Stimulated activated CD4-positive, alpha-beta T cell treated with anti-CD3 and anti-CD28 coated beads, Interleukin-2, amount 100 ng/mL, for 24 hours (primary cell): ENCODE measurements at regions not wholly inside any gene's neighbourhood (a gene's known extent, or its start where the extent isn't known, plus 50 kb on each side); places are given as distances from the start of the nearest gene placed in this dataset.

Experiments
- DNase-seq, 2 donors: peaks; one replicate each; pipeline ENCODE4 v3.0.0-alpha.2; 2020

DNA sequence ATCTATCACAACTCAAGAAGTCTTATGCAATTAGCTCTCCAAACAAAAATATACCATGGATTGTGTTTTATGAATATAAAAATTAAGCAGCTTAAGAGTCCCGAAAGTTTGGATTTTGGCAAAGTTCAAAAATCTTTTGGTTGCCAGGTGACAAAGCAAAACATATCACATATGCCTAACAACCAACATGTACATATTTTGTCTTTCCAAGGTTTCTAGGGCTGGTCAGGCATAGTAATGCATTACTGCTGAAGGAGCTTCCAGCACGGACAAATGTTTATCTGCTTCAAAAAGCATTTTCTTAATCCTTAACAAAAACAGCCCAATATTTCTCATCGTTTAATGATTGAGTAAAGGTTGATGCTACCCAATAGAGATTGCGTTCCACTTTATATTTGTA, 1327.1 kb upstream of the ZEB2 start:
- no peak for DNase-seq

GRCh38 chr2:145845923-145846322, 1326.0 kb upstream of the ZEB2 start:
- DNase-seq = no peak

- no peak for DNase-seq
Measured at GRCh38 chr2:145845207-145845894, 1325.4 kb upstream of the ZEB2 start.

DNA sequence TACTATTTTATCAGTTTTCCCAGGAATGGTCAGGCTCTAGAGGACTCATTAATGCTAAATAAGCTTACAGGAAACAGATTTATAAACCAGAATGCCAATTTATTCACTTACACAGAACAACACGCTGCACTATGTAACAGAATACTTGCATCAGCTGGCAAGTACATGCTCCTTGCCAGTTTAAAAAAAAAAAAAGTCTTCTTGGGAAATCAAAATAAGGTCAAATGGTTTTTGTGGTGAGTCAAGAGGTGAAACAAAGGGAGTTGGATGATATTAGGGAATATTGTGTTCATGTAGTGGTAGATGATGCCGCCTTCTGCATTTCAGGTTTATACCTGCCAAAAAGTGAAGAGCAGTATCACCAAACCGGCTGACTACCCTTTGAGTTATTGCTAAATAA, 1322.1 kb upstream of the ZEB2 start:
- DNase-seq = no peak

GRCh38 chr2:145836986-145837385, 1317.1 kb upstream of the ZEB2 start:
- no peak for DNase-seq

- no peak for DNase-seq
Measured at GRCh38 chr2:145835665-145836064, 1315.7 kb upstream of the ZEB2 start.

GRCh38 chr2:145832681-145833080, 1312.8 kb upstream of the ZEB2 start:
- DNase-seq = no peak

- no peak for DNase-seq
Measured at GRCh38 chr2:145829931-145830330, 1310.0 kb upstream of the ZEB2 start.

- no peak for DNase-seq
Measured at GRCh38 chr2:145827235-145827634, 1307.3 kb upstream of the ZEB2 start.

GRCh38 chr2:145824384-145824783, 1304.5 kb upstream of the ZEB2 start:
- no peak for DNase-seq

DNA sequence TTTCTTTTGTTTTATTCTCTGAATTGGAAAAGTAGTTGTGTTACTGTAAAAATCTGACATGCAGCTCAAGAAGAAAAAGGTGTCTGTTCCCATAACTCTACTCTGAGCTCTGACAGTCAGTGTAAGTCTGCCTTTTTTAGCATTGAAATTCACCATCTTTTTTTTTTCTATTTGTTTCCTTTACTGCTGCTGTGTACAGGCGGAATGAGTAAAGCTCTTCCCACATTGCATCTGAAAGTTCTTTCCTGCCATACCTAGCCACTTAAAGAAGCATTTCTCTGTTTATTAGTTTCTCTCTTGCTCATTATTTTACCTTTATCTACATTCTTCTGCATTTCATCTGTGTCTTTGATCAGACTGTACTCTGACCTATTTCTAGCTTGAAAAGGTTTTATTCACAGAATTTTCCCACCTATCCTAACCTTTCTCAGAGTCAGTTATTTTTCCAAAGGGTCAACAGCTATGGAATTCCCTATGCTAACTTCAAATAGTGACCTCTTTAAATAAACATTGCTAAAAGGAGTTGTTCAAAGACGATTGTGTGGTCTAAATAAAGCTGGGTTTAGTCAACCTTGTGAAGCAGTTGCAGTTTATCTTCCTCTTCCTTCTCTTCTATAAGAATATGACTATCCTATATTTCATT, 1303.1 kb upstream of the ZEB2 start:
- DNase-seq = no peak

GRCh38 chr2:145820651-145821050, 1300.7 kb upstream of the ZEB2 start:
- DNase-seq = no peak

DNA sequence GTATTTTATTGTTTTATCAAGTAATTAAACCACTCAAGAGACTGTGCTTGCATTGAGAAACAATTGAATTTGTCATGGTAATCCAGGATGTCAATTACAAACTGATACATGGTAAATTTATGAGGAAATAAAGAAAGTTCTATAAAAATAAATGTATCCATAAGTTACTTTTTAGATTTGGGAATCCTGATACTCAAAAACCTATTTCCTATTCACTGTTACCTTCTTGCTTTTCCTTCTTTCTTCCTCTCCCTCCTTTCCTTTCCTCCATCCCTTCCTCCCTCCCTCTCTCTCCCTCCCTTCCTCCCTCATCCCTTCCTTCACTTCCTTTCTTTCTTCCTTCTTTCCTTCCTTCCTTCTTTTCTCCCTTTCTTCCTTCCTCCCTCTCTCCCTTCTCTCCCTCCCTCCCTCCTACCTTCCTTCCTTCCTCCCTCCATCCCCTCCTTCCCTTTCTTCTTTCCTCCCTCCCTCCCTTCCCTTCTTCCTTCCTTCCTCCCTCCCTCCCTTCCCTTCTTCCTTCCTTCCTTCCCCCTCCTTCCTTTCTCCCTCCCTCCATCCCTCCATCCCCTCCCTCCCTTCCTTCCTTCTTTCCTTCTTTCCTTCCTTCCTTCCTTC, 1299.1 kb upstream of the ZEB2 start:
- DNase-seq = no peak

DNA sequence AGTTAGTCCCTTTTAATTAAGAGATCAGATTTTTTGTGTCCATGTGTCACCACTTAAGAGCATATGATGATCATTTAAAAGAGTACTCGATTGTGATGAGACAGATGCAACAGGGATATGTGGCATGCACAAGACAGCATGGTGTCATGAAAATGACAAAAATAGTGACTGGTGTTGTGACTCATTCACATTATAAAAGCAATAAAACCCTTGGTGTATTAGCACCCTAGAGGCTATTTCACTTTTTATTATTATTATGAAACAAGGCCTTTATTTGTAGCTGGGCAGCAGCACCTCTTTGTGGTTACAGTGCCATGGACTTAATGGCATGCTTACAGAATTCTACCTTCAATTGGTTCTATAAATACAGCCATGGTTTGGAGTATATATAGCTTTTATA, 1296.0 kb upstream of the ZEB2 start:
- no peak for DNase-seq

- DNase-seq = no peak
Measured at GRCh38 chr2:145813481-145813880, 1293.6 kb upstream of the ZEB2 start.

GRCh38 chr2:145812165-145812554, 1292.2 kb upstream of the ZEB2 start:
- DNase-seq = no peak

- no peak for DNase-seq
Measured at GRCh38 chr2:145811276-145812164, 1291.6 kb upstream of the ZEB2 start.

- no peak for DNase-seq
Measured at GRCh38 chr2:145807968-145808367, 1288.0 kb upstream of the ZEB2 start.

DNA sequence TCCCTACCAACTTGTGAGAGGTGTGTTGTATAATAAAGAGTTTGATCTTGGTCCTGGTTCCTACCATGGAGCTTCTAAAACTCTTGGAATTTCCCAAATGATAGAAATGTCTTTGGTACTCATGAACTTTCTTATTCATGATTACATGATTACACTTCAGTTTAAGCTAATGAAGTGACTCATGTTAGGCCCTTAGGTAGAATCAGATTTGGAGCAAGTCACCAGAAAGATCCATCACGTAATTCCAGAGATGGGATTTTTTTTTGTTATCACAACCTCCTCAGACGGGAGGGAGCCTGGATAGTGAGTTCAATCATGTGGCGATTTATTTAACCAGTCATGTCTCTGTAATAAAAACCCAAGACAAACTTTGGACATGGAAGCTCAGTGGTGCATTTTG, 1287.6 kb upstream of the ZEB2 start:
- no peak for DNase-seq

- DNase-seq = no peak
Measured at GRCh38 chr2:145806546-145806945, 1286.6 kb upstream of the ZEB2 start.

GRCh38 chr2:145802133-145802532, 1282.2 kb upstream of the ZEB2 start:
- DNase-seq = no peak

- DNase-seq = no peak
Measured at GRCh38 chr2:145801210-145801609, 1281.3 kb upstream of the ZEB2 start.
